Renal cortex interstitium (tissue), 11 donors: ENCODE measurements at regions not wholly inside any gene's neighbourhood (a gene's known extent, or its start where the extent isn't known, plus 50 kb on each side); places are given as distances from the start of the nearest gene placed in this dataset.

Experiments used
- DNase-seq, 11 donors: peaks; one replicate each; pipeline ENCODE4 v3.0.0-alpha.2; 2013; ENCODE audit warnings: low read depth in 9 of 11, low spot score in 4 of 11; ENCODE audit errors: extremely low read depth in 1 of 11

DNA sequence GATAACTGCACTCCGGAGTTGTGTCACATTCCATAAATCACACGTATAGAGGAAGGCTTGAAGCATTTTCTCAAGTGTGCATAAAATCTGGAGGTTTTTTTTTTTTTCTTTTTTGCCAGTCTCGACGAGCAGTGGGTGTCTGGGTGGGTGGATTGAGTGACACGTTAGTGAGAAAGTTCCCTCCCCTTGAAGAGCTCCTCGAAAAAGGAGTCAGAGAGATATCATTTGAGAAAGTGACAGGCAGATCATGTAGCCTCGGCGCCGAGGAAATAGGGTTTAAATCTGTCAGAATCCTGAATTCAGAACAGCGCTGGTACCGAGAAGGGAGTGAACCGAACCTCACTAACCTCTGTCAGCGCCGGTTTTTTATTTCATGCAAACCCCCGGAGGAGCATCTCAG lies 269.5 kb upstream of the ARID1B start:
- no peak for DNase-seq

DNA sequence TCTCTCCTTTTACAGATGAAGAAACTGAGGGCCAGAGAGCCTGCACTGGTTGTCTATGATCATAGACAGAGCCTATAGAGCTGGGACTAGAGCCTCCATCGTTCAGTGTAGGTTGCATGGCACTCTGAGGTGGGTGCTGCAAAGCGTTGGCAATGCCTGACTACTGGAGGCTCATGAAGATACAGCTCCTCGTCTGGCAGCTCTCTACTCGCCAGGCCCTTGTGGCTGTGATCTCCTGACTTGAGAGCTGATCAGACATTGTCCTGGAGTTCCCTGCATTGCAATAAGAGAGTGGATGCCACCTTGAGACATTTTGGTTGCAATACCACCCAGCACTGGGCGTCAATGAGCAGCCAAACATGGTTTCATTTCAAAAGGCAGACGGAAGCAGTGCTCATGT lies 270.1 kb upstream of the ARID1B start:
- no peak for DNase-seq

DNA sequence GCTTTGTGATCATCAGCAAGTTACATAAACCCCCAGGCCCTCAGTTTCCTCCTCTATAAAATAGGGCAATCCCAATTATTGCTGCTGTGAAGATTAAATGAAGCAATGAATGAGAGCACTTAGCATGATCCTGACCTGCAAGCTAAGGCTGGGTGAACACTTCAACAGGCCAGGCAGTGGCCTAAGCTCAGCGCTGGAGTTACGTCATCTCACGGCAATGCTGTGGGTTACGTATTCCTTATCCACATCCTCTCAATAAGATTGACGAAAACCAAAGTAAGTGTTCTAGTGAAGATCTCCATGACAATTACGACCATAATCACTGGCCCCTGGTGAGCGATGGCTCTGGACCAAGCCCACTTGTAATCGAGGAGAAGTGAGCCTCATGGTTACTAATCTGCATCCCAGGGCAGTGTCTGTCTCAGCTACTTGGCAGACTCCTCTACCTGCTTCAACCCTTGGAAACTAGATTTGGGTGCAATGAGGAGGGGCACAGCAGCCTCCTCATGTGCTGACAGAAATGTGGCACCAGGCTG lies 274.1 kb upstream of the ARID1B start:
- DNase-seq: no peak

DNA sequence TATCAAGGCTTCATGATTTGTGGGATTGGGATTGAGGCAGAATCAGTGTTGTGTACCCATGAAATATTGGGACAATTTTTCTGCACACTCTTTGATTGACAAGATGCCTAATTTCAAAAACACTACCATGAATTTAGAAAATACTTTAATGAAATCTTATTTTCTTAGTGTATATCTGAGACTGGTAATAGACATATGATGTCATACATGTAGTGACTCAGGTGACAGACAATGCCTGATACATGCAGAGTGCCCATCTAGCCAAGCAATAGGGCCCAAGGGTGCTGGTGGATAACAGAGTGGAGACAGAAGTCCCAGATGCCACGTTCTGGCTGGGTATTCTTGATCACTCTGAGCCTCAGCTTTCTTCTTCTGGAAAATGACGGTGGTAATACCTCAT lies 279.6 kb upstream of the ARID1B start:
- no peak for DNase-seq

DNA sequence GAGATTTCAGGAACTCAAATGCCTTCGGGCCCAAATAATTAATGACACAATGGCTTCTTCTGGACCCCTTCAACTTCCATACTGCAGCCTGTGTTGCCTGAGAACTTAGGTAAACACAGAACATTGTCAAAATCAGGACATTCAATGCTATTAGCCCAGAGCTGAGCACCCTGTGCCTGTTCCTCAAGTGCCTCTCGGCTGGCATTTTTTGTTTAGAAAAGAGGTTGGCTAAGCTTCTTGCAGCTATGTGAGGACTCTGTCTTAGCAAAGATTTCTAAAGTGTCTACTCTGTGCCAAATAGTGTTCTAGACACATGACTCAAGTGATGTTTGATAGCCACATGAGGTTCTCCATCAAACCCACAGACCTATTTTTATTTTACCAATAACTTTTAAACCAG lies 289.3 kb upstream of the ARID1B start:
- no peak for DNase-seq

DNA sequence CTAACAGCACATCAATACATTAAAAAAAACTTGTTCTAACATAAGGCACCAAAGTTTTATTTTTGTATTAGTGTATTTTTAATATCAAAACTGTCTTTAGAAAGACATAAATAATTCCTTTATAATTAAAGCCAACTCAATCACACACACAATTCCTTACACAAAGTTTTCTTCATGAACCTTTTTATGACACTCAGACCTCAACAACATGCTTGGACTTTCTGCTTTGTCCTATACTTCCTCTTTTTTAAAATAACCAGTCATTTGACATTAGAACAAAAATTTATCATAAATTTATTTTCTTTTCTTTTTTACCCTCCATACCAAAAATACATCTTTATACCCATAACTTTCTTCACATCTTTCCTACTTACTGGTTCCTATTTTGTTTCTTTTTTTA lies 292.0 kb upstream of the ARID1B start:
- DNase-seq: no peak

DNA sequence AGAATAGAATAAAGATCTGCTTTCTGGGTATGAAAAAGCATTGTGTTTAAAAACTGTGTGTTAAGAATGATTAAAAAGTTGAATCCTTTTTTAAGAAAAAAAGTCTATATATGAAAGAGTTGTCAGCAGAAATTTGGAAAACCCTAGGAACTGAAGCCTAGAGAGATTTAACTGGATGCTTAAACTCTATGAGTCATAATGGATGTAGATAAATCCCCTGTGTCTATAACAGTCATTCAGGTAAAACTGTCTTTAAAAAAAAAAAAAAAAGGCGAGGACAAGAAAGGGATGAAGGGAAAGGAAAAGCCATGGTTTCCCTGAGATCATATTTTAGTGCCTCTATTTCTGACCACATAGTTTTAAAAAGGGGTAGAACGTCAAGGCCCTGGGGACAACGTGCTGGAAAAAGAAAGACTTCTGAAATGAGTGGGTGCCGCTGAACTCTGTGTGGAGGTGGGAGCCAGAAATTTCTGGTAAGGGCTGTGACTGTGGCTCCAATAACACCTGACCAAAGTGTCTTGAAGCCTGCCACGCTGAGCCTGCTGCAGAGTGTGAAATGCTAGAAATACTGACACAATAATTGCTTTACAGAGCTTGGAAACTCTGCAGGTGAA lies 302.6 kb upstream of the ARID1B start:
- no peak for DNase-seq

DNA sequence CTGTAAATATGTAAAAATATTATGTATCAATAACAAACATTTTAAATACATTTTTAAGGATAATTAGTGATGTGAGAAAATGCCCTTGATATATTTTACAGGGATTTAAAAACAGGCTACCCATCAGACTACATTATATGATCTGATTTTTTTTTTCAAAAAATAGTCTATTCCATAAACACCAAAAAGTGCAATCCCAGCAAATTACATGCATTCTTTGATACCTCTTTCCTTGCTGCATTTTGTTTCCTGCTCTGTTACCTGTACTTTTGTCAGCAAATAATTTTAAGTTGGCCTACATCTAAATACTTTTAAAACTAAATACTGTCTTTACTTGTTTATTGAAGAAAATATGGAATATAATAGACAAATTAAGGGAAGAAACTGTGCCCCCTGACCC lies 306.2 kb upstream of the ARID1B start:
- DNase-seq: no peak

DNA sequence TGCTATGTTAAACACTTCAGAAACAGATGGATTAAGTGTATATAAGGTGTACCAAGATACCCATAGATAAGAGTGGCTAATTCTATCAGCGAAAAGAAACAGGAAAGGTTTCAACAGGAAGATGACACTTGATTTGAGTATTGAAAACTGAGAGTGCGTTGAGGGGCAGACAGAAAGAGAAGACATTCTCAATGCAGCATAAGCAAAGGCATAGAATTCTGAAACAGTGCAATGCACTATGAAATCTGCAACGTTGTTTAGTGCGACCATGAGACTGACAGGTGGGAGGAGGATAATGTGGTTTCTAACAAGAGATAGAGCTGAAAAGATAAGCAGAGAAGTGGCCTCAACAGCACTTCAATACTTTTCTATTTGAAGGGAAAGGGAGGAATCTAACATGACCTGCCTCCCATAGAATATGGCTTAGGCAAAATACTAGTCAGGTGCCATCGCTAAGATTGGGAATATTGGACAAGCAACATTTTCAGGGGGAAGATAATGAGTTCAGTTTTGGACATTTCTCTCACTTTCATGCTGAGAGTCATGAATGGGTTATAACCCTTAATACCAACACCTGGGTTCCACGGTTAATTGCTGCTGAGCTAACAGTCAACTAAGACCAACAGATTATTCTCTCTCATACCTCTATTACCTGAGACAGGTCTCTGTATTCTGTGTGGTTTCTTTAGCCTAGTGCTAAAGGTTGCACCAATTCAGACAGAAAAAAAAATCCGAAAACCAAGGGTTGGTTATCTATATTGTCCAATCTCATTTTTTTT lies 312.9 kb upstream of the ARID1B start:
- DNase-seq: no peak

DNA sequence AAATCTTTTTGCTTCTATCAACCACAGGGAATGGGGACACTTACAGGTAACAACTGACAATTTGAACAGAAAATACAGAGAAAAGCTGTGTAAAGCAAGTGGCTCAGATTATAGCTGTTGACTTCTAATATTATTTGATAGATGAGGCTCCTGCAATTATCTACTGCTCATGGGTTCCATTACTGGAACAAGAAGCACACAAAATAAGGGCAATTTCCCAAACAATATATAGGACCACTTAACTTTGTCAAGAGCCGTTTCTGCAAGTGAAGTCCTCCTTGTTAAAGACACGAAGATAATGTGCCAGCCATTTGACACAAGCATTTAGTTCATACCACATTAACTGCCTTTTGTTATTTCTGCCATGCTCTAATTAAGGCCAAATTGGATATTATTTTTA lies 315.5 kb upstream of the ARID1B start:
- no peak for DNase-seq

DNA sequence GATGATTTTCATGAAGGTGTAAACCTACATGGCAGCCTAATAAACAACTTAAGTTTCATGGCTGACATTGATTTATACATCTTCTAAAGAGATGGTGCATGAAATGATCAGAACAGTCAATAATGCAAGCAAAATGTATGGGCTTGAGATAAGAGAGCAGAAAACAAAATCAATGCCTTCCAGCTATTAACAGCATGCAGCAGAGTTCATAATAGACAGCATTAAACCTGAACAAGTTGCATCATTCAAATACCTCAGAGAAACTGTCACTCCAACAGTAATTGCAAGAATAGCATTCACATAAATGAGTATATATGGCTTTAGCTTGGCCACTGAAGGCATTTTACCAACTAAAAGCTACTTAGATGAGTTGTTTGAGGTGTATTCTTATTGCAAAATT lies 319.6 kb upstream of the ARID1B start:
- no peak for DNase-seq

DNA sequence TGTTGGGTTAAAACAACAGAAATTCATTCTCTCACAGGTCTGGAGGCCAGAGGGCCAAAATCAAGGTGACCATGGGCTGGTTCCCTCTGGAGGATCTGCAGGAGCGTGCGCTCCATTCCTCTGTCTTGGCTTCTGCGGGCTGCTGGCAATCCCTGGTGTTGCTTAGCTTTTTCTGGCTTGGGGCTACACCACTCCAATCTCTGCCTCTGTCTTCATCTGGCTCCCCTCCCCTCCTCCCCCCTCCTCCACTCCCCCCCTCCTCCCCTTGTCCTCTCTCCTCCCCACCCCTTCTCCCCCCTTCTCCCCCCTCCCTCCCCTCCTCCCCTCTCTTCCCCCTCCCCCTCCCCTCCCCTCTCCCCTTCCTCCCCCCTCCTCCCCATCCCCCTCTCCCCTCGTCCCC lies 321.3 kb upstream of the ARID1B start:
- DNase-seq: no peak

DNA sequence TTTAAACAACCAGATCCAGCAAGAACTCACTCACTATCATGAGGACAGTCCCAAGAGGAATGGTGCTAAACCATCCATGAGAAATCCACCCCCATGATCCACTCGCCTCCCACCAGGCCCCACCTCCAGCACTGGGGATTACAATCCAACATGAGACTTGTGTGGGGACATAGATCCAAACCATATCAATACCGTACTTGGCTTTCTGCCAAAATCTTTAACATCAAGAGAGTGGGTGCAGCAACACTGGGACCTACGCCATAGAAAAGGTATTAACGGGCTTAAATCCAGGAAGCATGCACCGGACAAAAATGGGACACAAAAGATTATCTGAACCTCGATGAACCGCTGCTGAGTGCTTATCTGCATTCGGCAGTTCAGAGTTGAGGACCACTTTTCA lies 322.3 kb upstream of the ARID1B start:
- no peak for DNase-seq

DNA sequence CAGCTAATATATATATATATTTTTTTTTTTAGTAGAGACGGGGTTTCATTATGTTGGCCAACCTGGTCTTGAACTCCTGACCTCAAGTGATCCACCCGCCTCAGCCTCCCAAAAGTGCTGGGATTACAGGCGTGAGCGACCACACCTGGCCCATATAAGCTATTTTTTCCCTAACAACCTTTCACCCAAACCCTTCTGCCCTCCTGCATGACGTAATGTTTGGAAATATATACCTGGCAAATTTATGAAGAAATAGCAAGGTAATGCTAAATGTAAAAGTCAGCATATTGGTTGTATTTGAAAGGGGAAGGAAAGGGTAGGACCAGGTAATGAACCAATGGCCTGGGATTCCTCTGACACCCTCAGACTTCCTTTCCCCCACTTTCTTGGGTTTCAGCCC lies 325.5 kb upstream of the ARID1B start:
- DNase-seq: no peak

DNA sequence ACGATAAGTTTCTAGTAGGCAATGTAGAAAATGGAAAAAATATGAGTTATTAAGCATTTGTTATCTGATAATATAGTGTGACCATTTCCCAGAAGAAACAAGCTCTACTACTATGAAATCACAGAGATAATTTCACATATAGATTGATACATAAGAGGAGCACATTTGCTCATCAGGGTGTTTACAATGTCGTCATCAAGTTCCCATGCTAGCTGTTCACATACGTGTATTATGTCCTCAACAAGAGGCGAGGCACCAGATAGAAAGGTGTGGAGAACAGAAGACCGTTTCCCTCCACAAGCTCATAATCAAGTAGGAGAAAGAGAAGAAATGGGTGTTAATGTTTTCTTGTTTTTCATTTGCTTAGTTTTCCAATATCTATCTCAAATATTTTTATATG lies 326.1 kb upstream of the ARID1B start:
- no peak for DNase-seq

DNA sequence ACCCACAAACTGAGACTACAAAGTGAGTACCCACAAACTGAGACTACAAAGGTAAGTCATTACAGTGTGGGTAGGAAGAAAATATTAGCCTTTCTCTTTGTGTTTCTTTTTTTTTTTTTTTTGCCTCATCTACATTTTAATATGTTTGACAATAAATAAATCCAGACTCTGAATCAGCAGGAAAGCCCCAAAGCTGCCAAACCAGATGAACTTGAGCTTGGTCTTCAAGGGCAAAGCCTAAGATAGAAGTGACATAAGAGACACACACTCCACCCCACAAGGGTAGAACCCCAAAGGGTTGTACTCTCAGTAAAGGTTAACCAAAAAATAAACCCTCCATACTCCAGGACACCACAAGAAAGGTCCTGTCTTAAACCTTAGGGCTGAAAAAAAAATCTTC lies 326.8 kb upstream of the ARID1B start:
- no peak for DNase-seq

DNA sequence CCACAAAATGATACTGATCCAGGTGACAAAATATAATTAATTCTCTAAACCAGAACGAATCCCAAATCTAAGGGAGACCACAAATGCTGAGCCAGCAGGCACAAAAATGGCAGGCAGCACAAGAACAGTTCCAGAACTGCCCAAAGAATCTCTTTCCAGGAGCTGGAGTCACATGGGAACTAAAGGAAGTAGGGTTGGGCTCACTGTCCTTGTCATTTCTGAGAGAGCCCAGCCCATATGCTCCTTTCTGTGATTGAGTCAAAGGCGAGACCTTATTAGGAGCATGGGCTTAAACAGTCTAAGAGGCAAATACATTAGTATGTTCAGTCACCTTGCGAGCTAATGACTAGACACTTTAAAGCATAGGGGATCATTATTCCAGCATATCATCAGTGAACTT lies 327.6 kb upstream of the ARID1B start:
- DNase-seq: no peak

DNA sequence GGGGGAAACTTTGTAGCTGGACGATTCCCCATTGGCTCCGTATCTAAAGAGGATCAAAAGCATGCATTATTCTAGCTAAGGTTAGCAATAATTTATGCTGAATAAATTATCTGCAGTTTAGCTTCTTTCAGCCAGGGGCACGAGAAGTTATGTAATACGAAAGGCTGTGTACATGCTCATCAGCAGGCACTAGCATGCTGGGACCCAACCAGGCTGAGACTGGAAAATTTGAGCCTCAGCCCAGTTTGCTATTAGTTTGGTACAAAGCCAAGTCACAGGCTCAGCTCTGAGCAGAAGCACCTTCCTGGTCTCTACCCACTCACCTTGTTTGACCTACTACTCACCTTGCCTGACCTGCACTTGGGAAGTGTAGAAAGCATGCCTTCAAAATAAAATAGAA lies 328.1 kb upstream of the ARID1B start:
- DNase-seq: no peak

DNA sequence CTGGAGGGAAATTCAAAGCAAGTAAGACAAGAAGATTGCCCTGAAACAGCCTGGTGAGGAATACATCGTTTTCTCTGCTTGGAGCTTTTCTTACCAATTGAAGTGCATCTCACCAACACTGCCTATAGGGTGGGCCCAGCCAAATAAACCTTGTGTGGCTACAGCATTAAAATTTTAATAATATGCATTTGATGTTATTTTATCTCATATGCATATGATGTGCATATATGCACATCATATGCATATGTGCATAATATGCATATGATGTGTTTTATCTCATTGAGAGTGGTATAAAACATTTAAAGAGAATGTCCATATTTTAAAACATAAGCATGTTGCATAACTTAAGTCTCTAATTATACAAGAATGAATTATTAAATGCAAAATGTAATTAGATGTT lies 328.6 kb upstream of the ARID1B start:
- no peak for DNase-seq

DNA sequence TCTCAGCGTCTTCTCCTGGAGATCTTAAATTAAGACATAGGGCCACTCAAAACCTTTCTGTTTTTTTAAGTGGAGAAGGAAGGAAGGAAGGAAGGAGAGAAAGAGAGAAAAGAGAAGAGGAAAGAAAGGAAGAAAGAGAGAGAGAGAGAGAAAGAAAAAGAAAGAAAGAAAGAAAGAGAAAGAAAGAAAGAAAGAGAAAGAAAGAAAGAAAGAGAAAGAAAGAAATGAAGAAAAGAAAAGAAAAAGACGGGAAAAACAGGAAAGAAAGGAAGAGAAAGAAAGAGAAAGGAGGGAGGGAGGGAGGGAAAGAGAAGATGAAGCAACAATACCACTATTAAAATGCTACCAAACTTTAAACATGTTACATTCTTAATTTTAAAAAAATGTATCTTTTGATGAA lies 336.5 kb upstream of the ARID1B start:
- no peak for DNase-seq

DNA sequence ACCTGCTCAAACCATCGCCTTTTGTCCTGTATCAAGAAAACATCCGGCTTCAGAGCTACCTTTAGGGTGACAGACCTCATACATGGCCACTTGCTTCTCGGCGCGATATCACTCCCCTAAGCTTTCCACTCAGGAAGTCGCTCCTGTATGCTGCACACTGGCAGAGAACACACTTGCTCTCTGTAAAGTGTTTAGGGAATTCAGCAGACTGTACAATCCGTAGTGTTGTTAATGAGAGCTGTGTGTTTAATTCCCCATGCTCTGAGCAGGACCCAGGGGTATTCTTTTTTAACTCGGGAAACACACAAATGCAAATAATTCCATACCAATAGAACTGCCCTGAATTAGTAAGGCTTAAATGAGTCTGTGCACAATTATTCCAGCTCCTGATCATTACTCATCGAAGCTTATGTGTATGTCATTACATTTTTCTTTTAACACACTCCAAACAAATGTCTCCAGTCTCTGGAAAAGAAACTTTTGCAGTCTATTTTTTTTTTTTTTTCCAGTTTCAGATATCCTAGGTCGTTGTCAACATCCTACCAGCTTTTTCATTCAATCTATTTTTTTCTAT lies 338.7 kb upstream of the ARID1B start:
- DNase-seq: no peak
